ENCODE measurements at regions not wholly inside any gene's neighbourhood (a gene's known extent, or its start where the extent isn't known, plus 50 kb on each side); places are given as distances from the start of the nearest gene placed in this dataset.

- DNase-seq (ENCODE audit: low read depth, low spot score), result no peak
Measured at GRCh38 chr4:54929459-54929858, 195.9 kb downstream of the KDR start.

- no peak for DNase-seq (ENCODE audit: low read depth, low spot score)
Measured at GRCh38 chr4:54924891-54925290, 200.5 kb downstream of the KDR start.

GRCh38 chr4:54915276-54915675 is 210.1 kb downstream of the KDR start:
- DNase-seq (ENCODE audit: low read depth, low spot score), result no peak

- no peak for DNase-seq (ENCODE audit: low read depth, low spot score)
Measured at GRCh38 chr4:54914781-54915180, 210.6 kb downstream of the KDR start.

- no peak for DNase-seq (ENCODE audit: low read depth, low spot score)
Measured at GRCh38 chr4:54913751-54914526, 211.5 kb downstream of the KDR start.

GRCh38 chr4:54912155-54912554 is 213.2 kb downstream of the KDR start:
- DNase-seq (ENCODE audit: low read depth, low spot score), result peak; percentile 43

GRCh38 chr4:54909961-54910360 is 215.4 kb downstream of the KDR start:
- no peak for DNase-seq (ENCODE audit: low read depth, low spot score)

- DNase-seq (ENCODE audit: low read depth, low spot score), result no peak
Measured at GRCh38 chr4:54908763-54909162, 216.6 kb downstream of the KDR start.

- DNase-seq (ENCODE audit: low read depth, low spot score), result no peak
Measured at GRCh38 chr4:54904953-54905352, 220.4 kb downstream of the KDR start.

- DNase-seq (ENCODE audit: low read depth, low spot score), result no peak
Measured at GRCh38 chr4:54902976-54903375, 222.4 kb downstream of the KDR start.

- DNase-seq (ENCODE audit: low read depth, low spot score), result no peak
Measured at GRCh38 chr4:54902271-54902670, 223.1 kb downstream of the KDR start.

GRCh38 chr4:54901202-54901601 is 224.2 kb downstream of the KDR start:
- no peak for DNase-seq (ENCODE audit: low read depth, low spot score)

- DNase-seq (ENCODE audit: low read depth, low spot score), result no peak
Measured at GRCh38 chr4:54898656-54899340, 226.6 kb downstream of the KDR start.

- DNase-seq (ENCODE audit: low read depth, low spot score), result no peak
Measured at GRCh38 chr4:54898056-54898562, 227.3 kb downstream of the KDR start.

GRCh38 chr4:54897590-54897989 is 227.8 kb downstream of the KDR start:
- no peak for DNase-seq (ENCODE audit: low read depth, low spot score)

- no peak for DNase-seq (ENCODE audit: low read depth, low spot score)
Measured at GRCh38 chr4:54882616-54883015, 224.9 kb downstream of the KIT start.

- DNase-seq (ENCODE audit: low read depth, low spot score), result peak; percentile 3
Measured at GRCh38 chr4:54879576-54879975, 221.8 kb downstream of the KIT start.

GRCh38 chr4:54877006-54877405 is 219.2 kb downstream of the KIT start:
- DNase-seq (ENCODE audit: low read depth, low spot score), result no peak

GRCh38 chr4:54872261-54872660 is 214.5 kb downstream of the KIT start:
- no peak for DNase-seq (ENCODE audit: low read depth, low spot score)

- DNase-seq (ENCODE audit: low read depth, low spot score), result no peak
Measured at GRCh38 chr4:54863571-54864255, 206.0 kb downstream of the KIT start.

GRCh38 chr4:54861201-54861600 is 203.4 kb downstream of the KIT start:
- DNase-seq (ENCODE audit: low read depth, low spot score), result no peak

GRCh38 chr4:54855191-54855854 is 197.6 kb downstream of the KIT start:
- no peak for DNase-seq (ENCODE audit: low read depth, low spot score)

Data from ELF-1 (cell line).